T-helper 2 cell (primary cell): ENCODE measurements at regions not wholly inside any gene's neighbourhood (a gene's known extent, or its start where the extent isn't known, plus 50 kb on each side); places are given as distances from the start of the nearest gene placed in this dataset.

Experiments used
- DNase-seq, 5 experiments: peaks; one replicate each; pipeline versions ENCODE4 v3.0.0 to v3.0.0-alpha.2; 2012 to 2022

- DNase-seq: peak; percentile 30 to 94 (median 62)
These were observed 81.9 kb upstream of the CTNNB1 start for GRCh38 chr3:41117398-41117870.

DNA sequence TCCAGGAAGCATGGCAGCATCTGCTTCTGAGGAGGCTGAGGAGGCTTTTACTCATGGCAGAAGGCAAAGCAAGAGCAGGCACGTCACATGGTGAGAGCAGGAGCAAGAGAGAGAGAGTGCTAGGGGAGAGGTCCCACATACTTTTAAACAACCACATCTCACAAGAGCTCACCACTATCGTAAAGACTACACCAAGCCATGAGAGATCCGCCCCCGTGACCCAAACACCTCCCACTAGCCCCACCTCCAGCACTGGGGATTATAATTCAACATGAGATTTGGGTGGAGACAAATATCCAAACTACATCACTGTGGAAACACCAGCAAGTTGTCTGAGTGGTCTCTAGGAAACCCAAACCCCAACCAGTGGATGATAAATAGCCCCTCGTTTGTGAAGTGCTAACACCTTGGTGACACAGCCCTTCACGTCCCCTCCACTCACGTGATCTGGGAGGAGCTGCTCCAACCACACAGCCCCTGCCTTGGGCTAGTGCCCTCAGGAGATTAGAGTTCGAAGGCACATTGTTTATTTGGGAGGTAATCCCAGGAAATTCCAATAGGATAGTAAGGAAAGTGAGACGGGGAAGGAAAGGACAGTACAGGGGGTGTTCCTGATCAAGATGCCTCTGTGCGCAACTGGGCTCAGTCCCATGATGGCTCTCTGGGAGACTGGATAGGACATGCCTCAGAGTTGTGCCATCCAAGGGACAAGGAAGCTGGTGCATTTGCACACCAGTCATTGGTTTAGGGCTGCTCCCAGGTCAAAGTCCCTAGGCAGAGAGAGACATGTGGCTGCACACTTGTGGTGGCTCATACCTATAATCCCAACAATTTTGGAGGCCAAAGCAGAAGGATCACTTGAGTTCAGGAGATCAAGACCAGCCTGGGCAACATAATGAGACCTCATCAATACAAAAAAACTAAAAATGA is 80.6 kb upstream of the CTNNB1 start:
- DNase-seq: peak in 1 of 5 experiments; percentile 7

DNA sequence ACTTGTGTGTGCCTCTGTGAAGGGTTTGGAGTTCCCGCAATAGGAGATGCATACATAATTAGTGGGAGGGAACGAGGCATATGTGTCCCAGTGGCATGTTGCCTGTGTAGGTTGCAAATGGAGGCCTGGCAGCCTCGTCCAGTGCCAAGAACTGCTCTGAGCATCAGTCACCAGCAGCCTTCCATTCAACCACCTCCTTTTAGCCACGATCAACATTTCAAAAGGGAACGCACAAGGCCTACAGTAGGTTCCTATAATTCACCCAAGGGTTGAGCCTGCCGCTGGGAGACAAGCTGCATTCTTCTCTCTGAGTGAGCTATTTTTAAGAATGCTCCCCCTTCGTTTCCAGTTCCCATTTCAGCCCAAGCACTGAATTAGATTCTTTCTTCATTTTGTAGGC is 78.8 kb upstream of the CTNNB1 start:
- no peak for DNase-seq

DNA sequence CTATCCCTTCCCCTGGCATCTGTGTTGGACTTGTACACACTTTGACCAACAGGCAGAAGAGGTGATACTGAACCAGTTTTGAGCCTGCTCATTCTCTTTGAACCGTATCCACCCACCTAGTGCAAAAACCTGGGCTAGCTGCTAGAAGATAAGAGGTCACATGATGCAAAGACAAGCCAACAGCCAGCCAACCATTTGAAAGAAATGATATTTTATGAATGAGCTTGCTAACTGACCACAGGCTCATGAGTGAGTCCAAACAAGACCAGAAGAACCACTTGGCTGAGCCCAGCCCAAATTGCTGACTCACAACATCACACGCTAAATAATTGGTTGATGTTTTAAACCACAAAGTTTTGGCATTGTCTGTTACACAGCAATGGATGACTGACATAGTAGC is 74.0 kb upstream of the CTNNB1 start:
- DNase-seq: no peak

- no peak for DNase-seq
These were observed 72.8 kb upstream of the CTNNB1 start for GRCh38 chr3:41126472-41126871.

DNA sequence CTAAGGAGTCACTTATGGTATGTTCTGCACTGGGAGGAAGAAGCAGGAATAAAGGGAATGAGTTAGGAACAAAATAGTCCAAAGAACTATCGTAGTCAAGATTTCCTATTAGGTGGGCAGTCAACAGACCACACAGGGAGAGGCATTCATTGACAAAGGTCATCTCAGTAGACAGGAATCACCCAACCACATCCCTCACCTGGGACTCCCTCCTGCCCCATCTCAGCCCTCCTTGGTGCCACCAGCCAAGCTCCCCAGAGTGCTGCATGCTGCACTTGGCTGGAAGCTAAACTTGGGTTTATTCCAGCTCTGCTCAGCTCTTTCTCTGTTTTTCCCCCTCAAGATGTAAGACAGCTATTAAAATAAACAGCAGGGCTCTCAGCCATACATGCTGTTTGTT is 72.3 kb upstream of the CTNNB1 start:
- no peak for DNase-seq

- no peak for DNase-seq
These were observed 71.9 kb upstream of the CTNNB1 start for GRCh38 chr3:41127414-41127813.

DNA sequence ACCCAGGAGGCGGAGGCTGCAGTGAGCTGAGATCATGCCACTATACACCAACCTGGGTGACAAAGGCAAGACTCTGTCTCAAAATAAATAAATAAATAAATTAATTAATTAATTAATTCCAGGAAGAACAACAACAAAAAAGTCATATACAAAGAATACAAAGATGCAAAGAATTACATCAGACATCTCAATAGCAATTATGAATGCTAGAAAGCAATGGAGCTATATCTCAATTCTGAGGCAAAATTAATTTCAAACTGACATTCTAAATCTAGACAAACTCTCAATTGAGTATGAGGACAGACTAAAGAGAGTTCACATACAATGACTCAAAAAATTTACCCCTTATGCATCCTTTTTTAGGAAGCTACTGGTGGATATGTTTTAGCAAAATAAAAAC is 69.6 kb upstream of the CTNNB1 start:
- DNase-seq: no peak

DNA sequence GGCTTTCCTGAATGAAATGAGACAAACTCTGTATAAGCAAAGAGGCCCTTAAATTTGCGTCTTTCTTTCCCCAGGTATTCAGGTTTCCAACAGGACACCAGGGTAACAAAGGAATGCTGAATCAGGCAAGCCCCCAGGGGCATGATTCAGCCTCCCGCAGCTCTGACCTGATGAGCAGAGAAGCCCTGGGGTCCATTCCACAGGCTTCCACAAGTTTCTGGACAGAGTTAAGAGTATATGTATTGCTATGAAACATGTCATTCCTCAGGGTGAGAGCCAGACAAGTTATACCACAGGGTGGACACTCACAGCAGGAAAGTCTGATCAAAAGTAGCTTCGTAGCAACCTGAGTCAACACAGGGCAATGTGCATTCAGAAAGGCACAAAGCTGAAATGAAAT is 68.1 kb upstream of the CTNNB1 start:
- no peak for DNase-seq

GRCh38 chr3:41137686-41138111 is 61.6 kb upstream of the CTNNB1 start:
- no peak for DNase-seq

DNA sequence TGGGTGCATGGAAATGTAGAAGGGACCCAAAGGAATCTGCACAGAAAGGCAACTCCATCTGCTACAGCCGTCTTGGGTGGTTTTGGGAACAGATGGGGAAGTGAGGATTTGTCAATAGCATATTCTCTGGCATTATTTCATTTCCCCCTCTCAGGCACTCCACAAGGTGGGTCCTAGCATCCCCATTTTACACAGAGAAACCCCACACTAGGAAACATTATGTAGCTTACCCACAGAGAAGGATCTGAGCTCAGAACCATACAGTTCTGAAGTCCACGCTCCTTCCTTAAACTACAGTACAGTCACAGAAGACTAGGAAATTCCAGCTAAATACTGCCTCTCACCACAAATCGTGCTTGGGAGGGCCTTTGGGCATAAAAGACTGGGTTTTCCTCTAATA is 61.2 kb upstream of the CTNNB1 start:
- no peak for DNase-seq

GRCh38 chr3:41138601-41139000 is 60.7 kb upstream of the CTNNB1 start:
- DNase-seq: no peak

DNA sequence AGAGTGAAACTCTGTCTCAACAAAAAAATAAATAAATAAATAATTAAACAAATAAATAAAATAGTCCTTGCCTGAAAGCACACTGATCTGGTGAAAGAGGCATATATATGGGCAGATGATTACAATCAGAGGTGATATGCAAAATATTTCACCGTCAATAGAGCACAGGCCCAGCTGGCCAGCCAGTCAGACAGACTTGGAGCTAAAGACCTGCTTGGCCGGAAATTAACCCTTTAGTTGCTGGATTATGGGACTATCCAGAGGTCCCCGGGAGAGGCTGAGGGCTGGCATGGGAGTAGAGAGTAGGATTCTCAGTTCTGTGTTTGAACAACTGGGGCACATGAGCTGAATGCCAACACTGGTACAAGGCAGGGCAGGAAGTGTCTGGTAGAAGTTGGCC is 59.1 kb upstream of the CTNNB1 start:
- DNase-seq: no peak

DNA sequence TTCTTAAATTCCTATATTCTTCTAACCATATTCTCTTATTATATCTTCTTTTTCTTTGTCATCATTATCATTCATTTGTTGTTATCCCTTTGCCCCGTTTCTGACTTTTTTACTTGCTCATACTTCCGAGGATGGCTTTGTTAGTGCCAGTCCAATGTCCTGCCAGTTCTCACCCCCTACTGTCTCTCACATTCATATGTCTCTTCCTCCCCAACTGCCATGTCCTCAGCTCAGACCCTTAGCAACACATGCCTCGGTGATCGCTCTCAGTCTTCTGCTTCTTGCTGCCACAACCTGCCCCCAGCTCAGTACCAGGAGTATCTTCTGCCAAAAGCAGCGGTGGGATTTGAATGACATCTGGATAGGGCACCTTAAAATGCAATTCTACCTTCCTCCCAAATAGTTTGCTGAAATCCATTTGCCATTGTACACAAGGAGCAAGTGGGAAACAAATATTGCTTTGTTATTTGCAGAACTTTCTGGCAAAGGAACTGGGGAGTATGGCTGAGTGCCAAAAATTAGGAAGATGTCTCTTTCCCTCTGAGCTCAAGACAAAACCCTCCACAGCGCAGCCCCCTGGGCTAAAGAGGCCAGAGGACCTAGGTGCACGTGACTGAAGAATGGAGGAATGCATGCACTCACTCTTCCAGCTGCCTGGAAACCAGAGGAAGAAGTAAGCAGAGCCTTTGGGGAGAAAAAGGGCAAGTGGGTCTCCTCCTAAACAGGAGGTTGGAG is 57.7 kb upstream of the CTNNB1 start:
- DNase-seq: no peak

GRCh38 chr3:41143421-41144031 is 55.8 kb upstream of the CTNNB1 start:
- DNase-seq: no peak

- no peak for DNase-seq
These were observed 54.7 kb upstream of the CTNNB1 start for GRCh38 chr3:41144631-41145030.

DNA sequence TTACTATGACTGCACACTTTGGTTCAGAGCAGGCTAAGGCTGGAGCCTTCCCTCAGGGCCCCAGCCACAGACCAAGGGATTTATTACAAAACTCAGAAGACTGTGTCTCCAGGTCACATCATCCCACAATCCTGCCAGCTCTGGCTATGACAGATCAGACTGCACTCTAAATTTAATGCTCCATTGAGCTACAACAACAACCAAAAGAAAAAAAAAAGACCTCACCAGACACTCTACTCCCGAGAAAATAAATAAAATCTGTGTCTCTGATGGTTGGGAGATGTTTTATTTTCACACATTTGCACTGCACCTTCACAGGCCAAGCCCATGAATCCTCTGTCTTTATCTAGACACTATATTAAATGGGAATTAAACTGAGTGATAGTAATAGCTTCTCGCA is 50.8 kb upstream of the CTNNB1 start:
- no peak for DNase-seq

GRCh38 chr3:41148901-41149300 is 50.4 kb upstream of the CTNNB1 start:
- no peak for DNase-seq
